ENCODE measurements at regions not wholly inside any gene's neighbourhood (a gene's known extent, or its start where the extent isn't known, plus 50 kb on each side); places are given as distances from the start of the nearest gene placed in this dataset.

- Histone ChIP-seq H4K91ac (ENCODE audit: insufficient read depth, low read depth, low read length) (no peak overlapping the region), H2BK5ac (ENCODE audit: low read depth, low read length, poor library complexity, severe bottlenecking) (no peak overlapping the region), H2BK120ac (ENCODE audit: low read depth, low read length) (no peak overlapping the region), H3K9ac (ENCODE audit: low read depth, low read length) (no peak overlapping the region), H4K8ac (ENCODE audit: low read depth in 2 of 2, low read length in 2 of 2) (no peak overlapping the region), H3K9me3 (ENCODE audit: control insufficient read depth, insufficient read depth, low read length) (no peaks in the 10 kb centered on the region), H4K20me1 (ENCODE audit: insufficient read depth, low read length) (no peaks in the 10 kb centered on the region), H2BK15ac (ENCODE audit: low read depth, low read length) (no peak overlapping the region), H3K23ac (ENCODE audit: low read depth, low read length) (no peak overlapping the region), H2AK5ac (ENCODE audit: low read depth, low read length) (no peak overlapping the region), H2AK9ac (replicated peaks; ENCODE audit: low read depth, low read length, poor library complexity) (no peak overlapping the region), H2AFZ (replicated peaks; ENCODE audit: low read length, poor library complexity) (no peak overlapping the region), H3K4ac (ENCODE audit: low read depth, low read length) (no peak overlapping the region), H3K4me2 (ENCODE audit: low read depth, low read length) (no peak overlapping the region), H3K56ac (ENCODE audit: extremely low read depth, insufficient read depth, low read length) (no peak overlapping the region), H4K5ac (ENCODE audit: low read depth, low read length) (no peak overlapping the region), H3K27ac (ENCODE audit: insufficient read depth, low read length) (no peak overlapping the region), H2BK20ac (ENCODE audit: low read depth, low read length) (no peak overlapping the region), H3K9me1 (ENCODE audit: insufficient read depth, low read length) (no peaks in the 10 kb centered on the region), H3K36me3 (ENCODE audit: control insufficient read depth, insufficient read depth, low read length) (no peaks in the 10 kb centered on the region), H3K4me3 (ENCODE audit: insufficient read depth, low read depth, low read length) (no peak overlapping the region), H3K27me3 (ENCODE audit: control insufficient read depth, insufficient read depth, low read length) (no peaks in the 10 kb centered on the region), H3K79me1 (ENCODE audit: low read depth in 1 of 2, low read length in 2 of 2) (no peaks in the 10 kb centered on the region), H3K18ac (ENCODE audit: low read depth, low read length) (no peak overlapping the region), H3K14ac (replicated peaks; ENCODE audit: low read depth, low read length) (no peak overlapping the region), H3K4me1 (ENCODE audit: control insufficient read depth, insufficient read depth, low read length) (no peaks in the 10 kb centered on the region)
- DNase-seq, result peak; percentile 23
- no TSS peak for BruUV-seq (replicated peaks)
- no peak for TF ChIP-seq CTCF (conservative IDR thresholded peaks at IDR 0.05; ENCODE audit: low read depth, low read length)
- TF ChIP-seq SMC3 (IDR thresholded peaks at IDR 0.05; ENCODE audit: low read depth, low read length), result no peak
- TF ChIP-seq NFE2L2 (IDR thresholded peaks at IDR 0.05; ENCODE audit: low read depth, low read length), result no peak
- no peak for TF ChIP-seq RFX5 (IDR thresholded peaks at IDR 0.05; ENCODE audit: low read depth, low read length)
- no peak for TF ChIP-seq MAZ (IDR thresholded peaks at IDR 0.05; ENCODE audit: borderline replicate concordance, low read depth, low read length)
- TF ChIP-seq RCOR1 (IDR thresholded peaks at IDR 0.05; ENCODE audit: insufficient replicate concordance, low read length), result no peak
- no peak for TF ChIP-seq BHLHE40 (IDR thresholded peaks at IDR 0.05; ENCODE audit: low read depth, low read length)
- no peak for TF ChIP-seq MXI1 (IDR thresholded peaks at IDR 0.05; ENCODE audit: borderline replicate concordance, low read depth, low read length)
- TF ChIP-seq CHD1 (IDR thresholded peaks at IDR 0.05; ENCODE audit: low read depth, low read length), result no peak
- TF ChIP-seq ELK1 (IDR thresholded peaks at IDR 0.05; ENCODE audit: borderline replicate concordance, low read depth, low read length), result no peak
- TF ChIP-seq CEBPB (IDR thresholded peaks at IDR 0.05; ENCODE audit: low read depth, low read length), result no peak
- no peak for TF ChIP-seq RAD21 (IDR thresholded peaks at IDR 0.05; ENCODE audit: low read length)
- no peak for TF ChIP-seq MAFK (IDR thresholded peaks at IDR 0.05; ENCODE audit: low read depth, low read length)
- TF ChIP-seq FOS (IDR thresholded peaks at IDR 0.05; ENCODE audit: low read depth, low read length), result no peak
- no peak for TF ChIP-seq USF2 (IDR thresholded peaks at IDR 0.05; ENCODE audit: low read depth, low read length)
- no peak for TF ChIP-seq POLR2A (IDR thresholded peaks at IDR 0.05; ENCODE audit: low read depth, low read length)
- dilution Hi-C loops (cut with HindIII; ENCODE audit: low sequenced_read_pairs, unreplicated experiment) (no loop called here), intact Hi-C loops (cut with micrococcal nuclease) (no loop called here), in situ Hi-C loops (cut with MboI; ENCODE audit: low sequenced_read_pairs) (no loop called here)
- WGBS, 2 experiments (ENCODE audit: extremely low coverage in 2 of 2, insufficient read length in 1 of 2), result no CpG with 5 or more reads among the region's 6 CpGs
- POLR2A ChIA-PET (ENCODE audit: unreplicated experiment), result no interaction called here
- ATAC-seq (ENCODE audit: low read depth), result no peak
- CTCF ChIA-PET, result no interaction called here
Measured at GRCh38 chr7:15851201-15851600, 164.7 kb upstream of the MEOX2 start.
